ENCODE measurements at regions not wholly inside any gene's neighbourhood (a gene's known extent, or its start where the extent isn't known, plus 50 kb on each side); places are given as distances from the start of the nearest gene placed in this dataset.
A peak's percentile ranks its signal among the peaks of the same experiment; 100 is the strongest.

DNA sequence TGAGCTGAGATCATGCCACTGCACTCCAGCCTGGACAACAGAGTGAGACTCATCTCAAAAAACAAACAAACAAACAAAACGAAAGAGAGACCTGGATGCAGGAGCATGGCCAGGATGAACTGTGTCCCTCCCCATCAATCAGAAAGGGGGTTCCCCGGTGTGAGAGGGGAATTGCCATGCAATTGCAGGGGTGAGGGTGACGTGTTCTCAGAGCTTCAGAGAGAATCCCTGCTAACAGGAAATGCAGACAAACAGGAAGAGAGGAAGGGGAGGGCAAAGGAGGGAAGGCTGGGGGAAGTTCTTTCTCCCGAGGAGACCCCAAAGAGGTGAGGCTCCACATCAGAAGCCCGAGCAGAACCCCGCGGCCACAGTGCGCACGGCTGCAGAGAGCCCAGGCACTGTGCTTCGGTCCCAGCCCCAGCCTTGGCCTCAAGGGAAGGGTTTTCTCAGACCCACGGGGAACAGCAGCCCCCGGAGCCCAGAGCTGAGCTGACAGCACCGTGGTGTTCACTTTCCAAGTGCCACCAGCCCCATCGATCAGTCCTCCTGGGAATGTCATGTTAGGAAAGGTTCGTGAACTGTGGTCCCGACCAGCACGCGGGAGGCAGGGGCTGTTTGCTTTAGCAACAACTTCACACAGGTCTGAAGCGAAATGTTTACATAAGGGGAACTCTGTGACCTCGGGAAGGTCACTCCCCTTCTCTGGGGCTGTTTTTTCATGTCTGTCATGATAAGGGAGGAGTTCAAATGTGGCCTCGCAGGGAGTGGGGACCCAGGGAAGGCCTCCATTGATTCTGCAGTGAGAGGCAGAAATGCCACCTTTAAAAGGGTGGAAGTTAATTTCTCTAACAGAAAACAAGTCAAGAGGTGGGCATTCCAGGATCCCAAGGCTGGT, 108.0 kb upstream of the ANO1 start (continued):
- TF ChIP-seq, protein P1, sequence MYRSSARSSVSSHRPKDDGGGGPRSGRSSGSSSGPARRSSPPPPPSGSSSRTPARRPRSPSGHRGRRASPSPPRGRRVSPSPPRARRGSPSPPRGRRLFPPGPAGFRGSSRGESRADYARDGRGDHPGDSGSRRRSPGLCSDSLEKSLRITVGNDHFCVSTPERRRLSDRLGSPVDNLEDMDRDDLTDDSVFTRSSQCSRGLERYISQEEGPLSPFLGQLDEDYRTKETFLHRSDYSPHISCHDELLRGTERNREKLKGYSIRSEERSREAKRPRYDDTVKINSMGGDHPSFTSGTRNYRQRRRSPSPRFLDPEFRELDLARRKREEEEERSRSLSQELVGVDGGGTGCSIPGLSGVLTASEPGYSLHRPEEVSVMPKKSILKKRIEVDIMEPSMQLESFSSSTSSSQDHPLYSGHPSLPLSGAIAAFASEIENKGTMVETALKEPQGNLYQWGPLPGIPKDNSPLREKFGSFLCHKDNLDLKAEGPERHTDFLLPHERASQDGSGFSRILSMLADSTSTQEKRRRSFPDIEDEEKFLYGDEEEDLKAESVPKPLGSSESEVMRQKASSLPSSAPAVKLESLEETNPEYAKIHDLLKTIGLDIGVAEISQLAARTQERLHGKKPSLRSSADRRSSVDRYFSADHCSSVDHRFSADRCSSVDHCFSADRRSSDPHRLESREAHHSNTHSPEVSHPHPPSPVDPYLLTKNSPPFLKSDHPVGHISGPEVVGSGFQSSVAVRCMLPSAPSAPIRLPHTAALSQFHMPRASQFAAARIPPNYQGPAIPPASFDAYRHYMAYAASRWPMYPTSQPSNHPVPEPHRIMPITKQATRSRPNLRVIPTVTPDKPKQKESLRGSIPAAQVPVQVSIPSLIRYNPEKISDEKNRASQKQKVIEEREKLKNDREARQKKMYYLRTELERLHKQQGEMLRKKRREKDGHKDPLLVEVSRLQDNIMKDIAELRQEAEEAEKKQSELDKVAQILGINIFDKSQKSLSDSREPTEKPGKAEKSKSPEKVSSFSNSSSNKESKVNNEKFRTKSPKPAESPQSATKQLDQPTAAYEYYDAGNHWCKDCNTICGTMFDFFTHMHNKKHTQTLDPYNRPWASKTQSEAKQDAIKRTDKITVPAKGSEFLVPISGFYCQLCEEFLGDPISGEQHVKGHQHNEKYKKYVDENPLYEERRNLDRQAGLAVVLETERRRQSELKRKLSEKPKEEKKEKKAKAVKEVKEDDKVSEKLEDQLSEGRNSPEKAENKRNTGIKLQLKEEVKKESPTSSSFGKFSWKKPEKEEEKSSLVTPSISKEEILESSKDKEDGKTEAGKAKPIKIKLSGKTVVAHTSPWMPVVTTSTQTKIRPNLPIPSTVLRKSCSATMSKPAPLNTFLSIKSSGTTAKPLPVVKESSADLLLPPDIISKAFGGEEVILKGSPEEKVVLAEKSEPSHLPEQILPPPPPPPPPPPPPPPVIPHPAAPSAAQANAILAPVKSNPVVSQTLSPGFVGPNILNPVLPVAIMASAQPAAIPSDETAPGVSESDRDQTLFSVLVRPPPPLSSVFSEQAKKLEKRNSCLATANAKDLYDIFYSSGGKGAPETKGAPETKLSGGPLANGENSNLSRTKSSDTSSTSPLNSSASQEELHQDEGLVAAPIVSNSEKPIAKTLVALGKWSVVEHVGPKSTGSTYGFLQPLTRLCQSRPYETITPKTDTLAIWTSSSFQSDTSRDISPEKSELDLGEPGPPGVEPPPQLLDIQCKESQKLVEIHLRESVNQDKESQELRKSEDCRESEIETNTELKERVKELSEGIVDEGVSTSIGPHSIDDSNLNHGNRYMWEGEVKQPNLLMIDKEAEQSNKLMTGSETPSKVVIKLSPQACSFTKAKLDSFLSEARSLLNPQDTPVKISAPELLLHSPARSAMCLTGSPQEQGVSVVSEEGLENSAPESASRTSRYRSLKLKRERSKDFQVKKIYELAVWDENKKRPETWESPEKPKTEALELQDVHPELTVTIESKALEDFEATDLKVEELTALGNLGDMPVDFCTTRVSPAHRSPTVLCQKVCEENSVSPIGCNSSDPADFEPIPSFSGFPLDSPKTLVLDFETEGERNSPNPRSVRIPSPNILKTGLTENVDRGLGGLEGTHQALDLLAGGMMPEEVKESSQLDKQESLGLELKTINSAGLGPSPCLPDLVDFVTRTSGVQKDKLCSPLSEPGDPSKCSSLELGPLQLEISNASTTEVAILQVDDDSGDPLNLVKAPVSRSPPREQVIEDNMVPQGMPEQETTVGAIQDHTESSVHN (CRISPR knock-in tag; IDR thresholded peaks at IDR 0.05): peak; percentile 95
- TF ChIP-seq KAT2B (IDR thresholded peaks at IDR 0.05; ENCODE audit: borderline replicate concordance, low read depth, low read length): peak; percentile 28; the same call in 1 of the 2 replicates
- peak; percentile 98 for TF ChIP-seq BCL6 (CRISPR knock-in tag; IDR thresholded peaks at IDR 0.05)
- TF ChIP-seq YEATS4 (CRISPR knock-in tag; IDR thresholded peaks at IDR 0.05; ENCODE audit: borderline replicate concordance): peak; percentile 86
- peak; percentile 84 for TF ChIP-seq KAT8 (CRISPR knock-in tag; IDR thresholded peaks at IDR 0.05)
- TF ChIP-seq ZFP1 (CRISPR knock-in tag; IDR thresholded peaks at IDR 0.05): peak; percentile 93
- TF ChIP-seq ZNF678 (CRISPR knock-in tag; IDR thresholded peaks at IDR 0.05): 0 out of 2 replicates have a peak, but pooled peaks have one; percentile 63
- TF ChIP-seq ZNF549 (CRISPR knock-in tag; IDR thresholded peaks at IDR 0.05): no peak
- TF ChIP-seq, protein P2, sequence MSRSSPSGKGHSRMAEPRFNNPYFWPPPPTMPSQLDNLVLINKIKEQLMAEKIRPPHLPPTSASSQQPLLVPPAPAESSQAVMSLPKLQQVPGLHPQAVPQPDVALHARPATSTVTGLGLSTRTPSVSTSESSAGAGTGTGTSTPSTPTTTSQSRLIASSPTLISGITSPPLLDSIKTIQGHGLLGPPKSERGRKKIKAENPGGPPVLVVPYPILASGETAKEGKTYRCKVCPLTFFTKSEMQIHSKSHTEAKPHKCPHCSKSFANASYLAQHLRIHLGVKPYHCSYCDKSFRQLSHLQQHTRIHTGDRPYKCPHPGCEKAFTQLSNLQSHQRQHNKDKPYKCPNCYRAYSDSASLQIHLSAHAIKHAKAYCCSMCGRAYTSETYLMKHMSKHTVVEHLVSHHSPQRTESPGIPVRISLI (CRISPR knock-in tag; IDR thresholded peaks at IDR 0.05; ENCODE audit: borderline replicate concordance): peak; percentile 99
- peak; percentile 95; the same call in 1 of the 2 replicates for TF ChIP-seq ZNF232 (CRISPR knock-in tag; IDR thresholded peaks at IDR 0.05; ENCODE audit: borderline replicate concordance)
- no peak for TF ChIP-seq RBM22 (optimal IDR thresholded peaks at IDR 0.05; ENCODE audit: low read length)
- TF ChIP-seq, protein P3, sequence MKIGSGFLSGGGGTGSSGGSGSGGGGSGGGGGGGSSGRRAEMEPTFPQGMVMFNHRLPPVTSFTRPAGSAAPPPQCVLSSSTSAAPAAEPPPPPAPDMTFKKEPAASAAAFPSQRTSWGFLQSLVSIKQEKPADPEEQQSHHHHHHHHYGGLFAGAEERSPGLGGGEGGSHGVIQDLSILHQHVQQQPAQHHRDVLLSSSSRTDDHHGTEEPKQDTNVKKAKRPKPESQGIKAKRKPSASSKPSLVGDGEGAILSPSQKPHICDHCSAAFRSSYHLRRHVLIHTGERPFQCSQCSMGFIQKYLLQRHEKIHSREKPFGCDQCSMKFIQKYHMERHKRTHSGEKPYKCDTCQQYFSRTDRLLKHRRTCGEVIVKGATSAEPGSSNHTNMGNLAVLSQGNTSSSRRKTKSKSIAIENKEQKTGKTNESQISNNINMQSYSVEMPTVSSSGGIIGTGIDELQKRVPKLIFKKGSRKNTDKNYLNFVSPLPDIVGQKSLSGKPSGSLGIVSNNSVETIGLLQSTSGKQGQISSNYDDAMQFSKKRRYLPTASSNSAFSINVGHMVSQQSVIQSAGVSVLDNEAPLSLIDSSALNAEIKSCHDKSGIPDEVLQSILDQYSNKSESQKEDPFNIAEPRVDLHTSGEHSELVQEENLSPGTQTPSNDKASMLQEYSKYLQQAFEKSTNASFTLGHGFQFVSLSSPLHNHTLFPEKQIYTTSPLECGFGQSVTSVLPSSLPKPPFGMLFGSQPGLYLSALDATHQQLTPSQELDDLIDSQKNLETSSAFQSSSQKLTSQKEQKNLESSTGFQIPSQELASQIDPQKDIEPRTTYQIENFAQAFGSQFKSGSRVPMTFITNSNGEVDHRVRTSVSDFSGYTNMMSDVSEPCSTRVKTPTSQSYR (CRISPR knock-in tag; IDR thresholded peaks at IDR 0.05; ENCODE audit: borderline replicate concordance): peak; percentile 89
- TF ChIP-seq HIVEP1 (CRISPR knock-in tag; IDR thresholded peaks at IDR 0.05): peak; percentile 77; the same call in 1 of the 2 replicates

All from HepG2 (cell line).